ENCODE measurements at regions not wholly inside any gene's neighbourhood (a gene's known extent, or its start where the extent isn't known, plus 50 kb on each side); places are given as distances from the start of the nearest gene placed in this dataset.
"Not testable (repeated sequence)": the region's sequence is repeated elsewhere in the genome, so short reads cannot be mapped to it uniquely, and the experiment has no call there.

DNA sequence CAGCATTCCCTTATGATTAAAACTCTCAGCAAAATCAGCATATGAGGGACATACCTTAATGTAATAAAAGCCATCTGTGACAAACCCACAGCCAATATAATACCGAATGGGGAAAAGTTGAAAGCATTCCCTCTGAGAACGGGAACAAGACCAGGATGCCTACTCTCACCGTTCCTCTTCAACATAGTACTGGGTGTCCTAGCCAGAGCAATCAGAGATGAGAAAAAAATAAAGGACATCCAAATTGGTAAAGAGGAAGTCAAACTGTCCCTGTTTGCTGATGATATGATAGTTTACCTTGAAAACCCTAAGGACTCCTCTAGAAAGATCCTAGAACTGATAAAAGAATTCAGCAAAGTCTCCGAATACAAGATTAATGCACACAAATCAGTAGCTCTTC is 141.6 kb upstream of the MAN1A1 start:
- not testable (repeated sequence) for TF ChIP-seq POLR2A (IDR thresholded peaks at IDR 0.05)
- TF ChIP-seq, protein P1, sequence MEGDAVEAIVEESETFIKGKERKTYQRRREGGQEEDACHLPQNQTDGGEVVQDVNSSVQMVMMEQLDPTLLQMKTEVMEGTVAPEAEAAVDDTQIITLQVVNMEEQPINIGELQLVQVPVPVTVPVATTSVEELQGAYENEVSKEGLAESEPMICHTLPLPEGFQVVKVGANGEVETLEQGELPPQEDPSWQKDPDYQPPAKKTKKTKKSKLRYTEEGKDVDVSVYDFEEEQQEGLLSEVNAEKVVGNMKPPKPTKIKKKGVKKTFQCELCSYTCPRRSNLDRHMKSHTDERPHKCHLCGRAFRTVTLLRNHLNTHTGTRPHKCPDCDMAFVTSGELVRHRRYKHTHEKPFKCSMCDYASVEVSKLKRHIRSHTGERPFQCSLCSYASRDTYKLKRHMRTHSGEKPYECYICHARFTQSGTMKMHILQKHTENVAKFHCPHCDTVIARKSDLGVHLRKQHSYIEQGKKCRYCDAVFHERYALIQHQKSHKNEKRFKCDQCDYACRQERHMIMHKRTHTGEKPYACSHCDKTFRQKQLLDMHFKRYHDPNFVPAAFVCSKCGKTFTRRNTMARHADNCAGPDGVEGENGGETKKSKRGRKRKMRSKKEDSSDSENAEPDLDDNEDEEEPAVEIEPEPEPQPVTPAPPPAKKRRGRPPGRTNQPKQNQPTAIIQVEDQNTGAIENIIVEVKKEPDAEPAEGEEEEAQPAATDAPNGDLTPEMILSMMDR (IDR thresholded peaks at IDR 0.05), result not testable (repeated sequence)

Data from Peyer's patch (tissue), 4 donors.